NCI-H82 treated with DMSO at 0.1 percent for 48 hours (cell line): ENCODE measurements at regions not wholly inside any gene's neighbourhood (a gene's known extent, or its start where the extent isn't known, plus 50 kb on each side); places are given as distances from the start of the nearest gene placed in this dataset.

Experiments
- DNase-seq: peaks from one replicate; lab custom pipeline; 2025; ENCODE audit not compliant: unreplicated experiment; lab: John Stamatoyannopoulos, UW

- DNase-seq, result no peak
Observed at GRCh38 chr2:119104414-119104813, 54.1 kb downstream of the C1QL2 start.

- DNase-seq, result no peak
Observed at GRCh38 chr2:119102964-119103363, 55.6 kb downstream of the C1QL2 start.

- DNase-seq, result no peak
Observed at GRCh38 chr2:119088416-119088815, 70.1 kb downstream of the C1QL2 start.

GRCh38 chr2:119086327-119086726, 72.2 kb downstream of the C1QL2 start:
- no peak for DNase-seq

GRCh38 chr2:119085613-119086012, 72.9 kb downstream of the C1QL2 start:
- DNase-seq, result peak; percentile 23

GRCh38 chr2:119083416-119083815, 75.1 kb downstream of the C1QL2 start:
- DNase-seq, result no peak

- no peak for DNase-seq
Observed at GRCh38 chr2:119082821-119083400, 75.6 kb downstream of the C1QL2 start.

- no peak for DNase-seq
Observed at GRCh38 chr2:119078796-119079195, 79.8 kb downstream of the C1QL2 start.

- DNase-seq, result no peak
Observed at GRCh38 chr2:119076713-119077112, 81.8 kb downstream of the C1QL2 start.

- no peak for DNase-seq
Observed at GRCh38 chr2:119073213-119073612, 85.3 kb downstream of the C1QL2 start.

GRCh38 chr2:119071476-119071875, 87.1 kb downstream of the C1QL2 start:
- DNase-seq, result no peak

GRCh38 chr2:119069781-119070180, 88.8 kb downstream of the C1QL2 start:
- DNase-seq, result no peak

- no peak for DNase-seq
Observed at GRCh38 chr2:119068154-119068725, 90.3 kb downstream of the C1QL2 start.

GRCh38 chr2:119066272-119066804, 92.2 kb downstream of the C1QL2 start:
- no peak for DNase-seq

GRCh38 chr2:119065146-119065545, 93.4 kb downstream of the C1QL2 start:
- peak; percentile 95 for DNase-seq

- DNase-seq, result no peak
Observed at GRCh38 chr2:119064567-119064966, 94.0 kb downstream of the C1QL2 start.

GRCh38 chr2:119063177-119063576, 95.4 kb downstream of the C1QL2 start:
- DNase-seq, result no peak

GRCh38 chr2:119062652-119063051, 95.9 kb downstream of the C1QL2 start:
- DNase-seq, result no peak

- DNase-seq, result no peak
Observed at GRCh38 chr2:119062179-119062578, 96.4 kb downstream of the C1QL2 start.

- no peak for DNase-seq
Observed at GRCh38 chr2:119059940-119060339, 98.6 kb downstream of the C1QL2 start.

GRCh38 chr2:119059287-119059686, 99.3 kb downstream of the C1QL2 start:
- no peak for DNase-seq

- no peak for DNase-seq
Observed at GRCh38 chr2:119053700-119054436, 104.7 kb downstream of the C1QL2 start.
